Effector memory CD8-positive, alpha-beta T cell (primary cell): ENCODE measurements at regions not wholly inside any gene's neighbourhood (a gene's known extent, or its start where the extent isn't known, plus 50 kb on each side); places are given as distances from the start of the nearest gene placed in this dataset.

Experiments used
- ATAC-seq: fragments of 150-1000 bp; cut with Tn5 transposase; replicated peaks from 2 replicates; pipeline ENCODE4 v1.10.0; 2021; ENCODE audit warnings: mild to moderate bottlenecking, moderate library complexity
- DNase-seq, 3 experiments: peaks; one replicate each; pipeline ENCODE4 v3.0.0; 2021
- H3K27ac Mint-ChIP-seq, 2 donors: one replicate each; pipeline ENCODE4 v1.8.0; 2022; ENCODE audit warnings: mild to moderate bottlenecking in 2 of 2, mixed read lengths in 2 of 2, moderate library complexity in 2 of 2
- H3K27me3 Mint-ChIP-seq, 2 donors: one replicate each; pipeline ENCODE4 v1.8.0; 2022; ENCODE audit warnings: mixed read lengths in 2 of 2
- H3K36me3 Mint-ChIP-seq: one replicate; pipeline ENCODE4 v1.8.0; 2022; ENCODE audit warnings: mild to moderate bottlenecking, moderate library complexity, mixed read lengths; ENCODE audit not compliant: insufficient read depth
- H3K4me1 Mint-ChIP-seq, 2 donors: one replicate each; pipeline ENCODE4 v1.8.0; 2022; ENCODE audit warnings: low read depth in 2 of 2, mixed read lengths in 2 of 2
- H3K4me3 Mint-ChIP-seq, 2 donors: one replicate each; pipeline ENCODE4 v1.8.0; 2022; ENCODE audit warnings: mild to moderate bottlenecking in 2 of 2, mixed read lengths in 2 of 2, moderate library complexity in 2 of 2
- H3K9me3 Mint-ChIP-seq, 2 donors: one replicate each; pipeline ENCODE4 v1.8.0; 2022; ENCODE audit warnings: mixed read lengths in 2 of 2

- DNase-seq, result no peak
- H3K4me1 Mint-ChIP-seq, result peaks cover 0 to 3% of the 10 kb centered on the region in 2 donors
- no peak overlapping the region for H3K27ac Mint-ChIP-seq
These were observed 50.7 kb upstream of the TOX2 start for GRCh38 chr20:43863821-43864544.

GRCh38 chr20:43863330-43863729 is 51.3 kb upstream of the TOX2 start:
- Mint-ChIP-seq H3K9me3 (no peaks in the 10 kb centered on the region), H3K27me3 (peaks cover 0 to 18% of the 10 kb centered on the region in 2 donors), H3K36me3 (peaks cover 9% of the 10 kb centered on the region), H3K4me1 (peaks cover 0 to 3% of the 10 kb centered on the region in 2 donors), H3K4me3 (no peak overlapping the region), H3K27ac (no peak overlapping the region)
- DNase-seq (no peak), ATAC-seq (no peak)

More at GRCh38 chr20:43863821-43864544, 50.7 kb upstream of the TOX2 start:
- no peak for ATAC-seq
- peaks cover 9% of the 10 kb centered on the region for H3K36me3 Mint-ChIP-seq
- no peaks in the 10 kb centered on the region for H3K9me3 Mint-ChIP-seq
- peaks cover 0 to 18% of the 10 kb centered on the region in 2 donors for H3K27me3 Mint-ChIP-seq
- H3K4me3 Mint-ChIP-seq, result no peak overlapping the region

GRCh38 chr20:43862438-43862837 is 52.2 kb upstream of the TOX2 start:
- no peaks in the 10 kb centered on the region for H3K9me3 Mint-ChIP-seq
- H3K27me3 Mint-ChIP-seq, result peaks cover under 1 to 18% of the 10 kb centered on the region in 2 donors
- peaks cover 7% of the 10 kb centered on the region for H3K36me3 Mint-ChIP-seq
- no peak overlapping the region for H3K4me3 Mint-ChIP-seq
- peaks cover 0 to 3% of the 10 kb centered on the region in 2 donors for H3K4me1 Mint-ChIP-seq
- ATAC-seq, result no peak
- no peak overlapping the region for H3K27ac Mint-ChIP-seq
- no peak for DNase-seq

GRCh38 chr20:43859994-43860393 is 54.7 kb upstream of the TOX2 start:
- peaks cover 4% of the 10 kb centered on the region for H3K36me3 Mint-ChIP-seq
- peaks cover 0 to 1% of the 10 kb centered on the region in 2 donors for H3K4me1 Mint-ChIP-seq
- ATAC-seq, result no peak
- peaks cover 0 to 4% of the 10 kb centered on the region in 2 donors for H3K9me3 Mint-ChIP-seq
- DNase-seq, result no peak
- H3K4me3 Mint-ChIP-seq, result no peak overlapping the region
- H3K27ac Mint-ChIP-seq, result no peak overlapping the region
- peaks cover 6 to 18% of the 10 kb centered on the region in 2 donors for H3K27me3 Mint-ChIP-seq

DNA sequence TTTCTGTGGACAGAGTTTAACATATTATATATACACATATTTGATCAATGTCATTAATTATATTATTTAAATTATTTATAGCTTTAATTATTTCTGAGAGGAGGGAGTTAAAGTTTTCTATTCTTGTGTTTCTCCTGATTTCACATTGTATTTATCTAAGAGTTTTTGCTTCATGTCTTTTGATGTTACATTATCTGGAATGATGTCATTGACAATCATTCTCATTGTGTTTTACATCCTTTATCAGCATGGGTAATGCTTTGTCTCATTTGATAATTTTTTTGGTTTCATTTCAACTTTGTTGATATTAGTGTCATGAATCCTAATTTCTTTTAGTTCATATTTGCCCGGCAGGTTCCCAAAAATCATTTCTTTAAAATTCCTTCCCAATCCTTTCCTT is 56.7 kb upstream of the TOX2 start:
- Mint-ChIP-seq H3K4me3 (no peak overlapping the region), H3K36me3 (peaks cover 4% of the 10 kb centered on the region), H3K27me3 (peaks cover 6 to 8% of the 10 kb centered on the region in 2 donors), H3K9me3 (peaks cover 0 to 4% of the 10 kb centered on the region in 2 donors), H3K27ac (no peak overlapping the region), H3K4me1 (peaks cover 0 to 1% of the 10 kb centered on the region in 2 donors)
- ATAC-seq, result no peak
- DNase-seq, result no peak

GRCh38 chr20:43857127-43857526 is 57.5 kb upstream of the TOX2 start:
- H3K9me3 Mint-ChIP-seq, result peaks cover 0 to 4% of the 10 kb centered on the region in 2 donors
- no peaks in the 10 kb centered on the region for H3K4me1 Mint-ChIP-seq
- DNase-seq (no peak), ATAC-seq (no peak)
- H3K4me3 Mint-ChIP-seq, result no peak overlapping the region
- H3K36me3 Mint-ChIP-seq, result peaks cover 4% of the 10 kb centered on the region
- no peak overlapping the region for H3K27ac Mint-ChIP-seq
- H3K27me3 Mint-ChIP-seq, result peaks cover 0 to 6% of the 10 kb centered on the region in 2 donors

DNA sequence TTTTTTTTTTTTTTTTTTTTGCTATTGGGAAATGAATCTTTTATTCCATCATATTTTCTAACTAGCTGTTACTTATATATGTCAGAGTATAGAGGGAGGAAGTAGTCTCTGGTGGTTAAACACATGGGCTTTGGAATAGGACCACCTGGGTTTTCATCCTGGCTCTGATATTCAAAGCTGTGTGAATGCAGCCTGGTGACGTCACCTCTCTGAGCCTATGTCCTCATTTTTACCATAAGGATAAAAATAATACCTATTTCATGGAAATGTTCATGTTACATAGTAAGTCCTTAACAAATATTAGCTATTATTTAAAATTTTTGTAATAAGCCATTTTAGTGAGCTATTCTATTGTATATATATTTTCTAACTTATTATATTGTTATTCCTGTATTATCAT is 58.8 kb upstream of the TOX2 start:
- Mint-ChIP-seq H3K27ac (no peak overlapping the region), H3K9me3 (peaks cover 0 to 4% of the 10 kb centered on the region in 2 donors), H3K27me3 (peaks cover 0 to 6% of the 10 kb centered on the region in 2 donors), H3K4me3 (no peak overlapping the region), H3K4me1 (no peaks in the 10 kb centered on the region), H3K36me3 (peaks cover 4% of the 10 kb centered on the region)
- ATAC-seq, result no peak
- no peak for DNase-seq

DNA sequence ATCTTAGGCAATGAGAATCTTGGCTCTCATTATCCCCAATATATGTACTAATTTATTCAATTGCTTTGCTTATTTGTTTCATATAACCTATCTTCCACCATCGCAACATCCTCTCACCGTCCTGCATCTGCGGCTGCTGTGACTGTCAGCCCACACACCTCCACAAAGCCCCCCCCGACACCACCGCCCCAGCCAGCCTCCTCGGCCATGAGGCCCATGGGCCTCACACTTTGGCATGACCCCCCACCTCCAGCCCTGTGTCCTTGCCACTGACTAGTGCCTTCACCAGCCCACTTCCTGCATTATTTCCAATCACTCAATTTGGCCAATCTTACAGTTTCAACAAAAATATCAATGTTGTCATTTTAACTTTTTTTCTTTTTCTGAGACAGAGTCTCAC is 60.7 kb upstream of the TOX2 start:
- no peak for DNase-seq
- no peak overlapping the region for H3K27ac Mint-ChIP-seq

DNA sequence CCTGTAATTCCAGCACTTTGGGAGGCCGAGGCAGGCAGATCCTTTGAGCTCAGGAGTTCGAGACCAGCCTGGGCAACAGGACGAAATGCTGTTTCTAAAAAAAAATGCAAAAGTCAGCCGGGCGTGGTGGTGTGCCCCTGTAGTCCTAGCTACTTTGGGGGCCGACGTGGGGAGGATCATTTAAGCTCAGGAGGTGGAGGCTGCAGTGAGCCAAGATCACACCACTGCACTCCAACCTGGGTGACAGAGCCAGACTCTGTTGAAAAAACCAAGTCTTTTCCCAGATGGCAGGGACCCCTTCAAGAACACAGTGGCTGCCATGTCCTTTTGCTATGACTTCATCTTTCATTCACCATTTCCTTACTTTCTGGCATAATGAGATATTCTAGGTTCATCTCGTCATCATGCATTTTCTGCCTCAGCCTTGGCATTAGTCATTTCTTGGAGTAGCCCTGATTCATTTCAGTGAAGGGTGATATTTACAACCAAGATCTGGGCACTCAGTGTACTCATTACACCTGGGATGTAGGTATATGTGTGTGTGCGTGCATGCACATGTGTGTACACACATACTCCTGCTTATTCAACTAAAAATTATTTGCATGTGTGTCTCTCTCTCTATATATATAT is 61.4 kb upstream of the TOX2 start:
- peaks cover 0 to 4% of the 10 kb centered on the region in 2 donors for H3K9me3 Mint-ChIP-seq
- H3K27ac Mint-ChIP-seq, result no peak overlapping the region
- no peak for ATAC-seq
- peaks cover 0 to 6% of the 10 kb centered on the region in 2 donors for H3K27me3 Mint-ChIP-seq
- no peaks in the 10 kb centered on the region for H3K36me3 Mint-ChIP-seq
- DNase-seq, result no peak
- no peak overlapping the region for H3K4me3 Mint-ChIP-seq
- H3K4me1 Mint-ChIP-seq, result no peaks in the 10 kb centered on the region

More for the DNA sequence above, 60.7 kb upstream of the TOX2 start:
- Mint-ChIP-seq H3K4me1 (no peaks in the 10 kb centered on the region), H3K4me3 (no peak overlapping the region), H3K36me3 (no peaks in the 10 kb centered on the region), H3K9me3 (peaks cover 0 to 4% of the 10 kb centered on the region in 2 donors), H3K27me3 (peaks cover 0 to 6% of the 10 kb centered on the region in 2 donors)
- no peak for ATAC-seq

DNA sequence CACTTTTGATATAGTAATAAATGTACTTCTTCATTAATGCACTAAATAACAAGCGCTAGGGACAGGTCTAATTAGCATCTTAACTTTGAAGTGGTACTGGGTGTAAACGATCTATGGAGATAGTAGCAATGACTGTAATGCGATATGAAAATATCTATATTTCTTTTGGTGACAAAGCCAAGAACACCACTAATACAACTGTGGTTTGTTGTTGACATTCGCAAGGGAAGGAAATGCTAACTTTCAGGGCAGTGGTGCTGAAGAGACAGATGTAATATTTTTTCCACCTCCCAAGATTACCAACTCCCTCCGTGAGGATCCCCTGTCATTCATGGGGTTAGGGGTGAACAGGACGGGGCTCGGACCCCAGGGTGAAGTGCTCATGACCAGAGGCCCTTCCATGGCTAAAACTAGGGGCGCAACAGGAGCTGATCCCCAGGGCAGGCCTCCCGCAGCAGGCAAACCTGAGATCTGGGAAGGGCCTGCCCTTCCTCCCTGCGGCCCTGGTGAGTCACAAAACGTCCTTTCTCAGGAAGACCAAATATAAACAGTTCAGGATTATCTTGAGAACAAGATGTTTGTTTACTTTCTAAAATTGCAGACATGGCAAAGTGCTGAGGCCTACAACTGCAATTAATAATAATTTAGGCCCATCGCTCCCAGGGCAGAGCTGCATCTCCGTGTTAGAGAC is 65.0 kb upstream of the TOX2 start:
- peaks cover 0 to 7% of the 10 kb centered on the region in 2 donors for H3K27me3 Mint-ChIP-seq
- no peaks in the 10 kb centered on the region for H3K36me3 Mint-ChIP-seq
- DNase-seq (no peak), ATAC-seq (no peak)
- no peaks in the 10 kb centered on the region for H3K9me3 Mint-ChIP-seq
- H3K4me1 Mint-ChIP-seq, result peaks cover 13 to 14% of the 10 kb centered on the region in 2 donors
- H3K4me3 Mint-ChIP-seq, result no peak overlapping the region
- H3K27ac Mint-ChIP-seq, result no peak overlapping the region

GRCh38 chr20:43846516-43846905 is 68.1 kb upstream of the TOX2 start:
- Mint-ChIP-seq H3K4me1 (peaks cover 15% of the 10 kb centered on the region in 2 donors), H3K4me3 (no peak overlapping the region), H3K27ac (no peak overlapping the region), H3K36me3 (no peaks in the 10 kb centered on the region), H3K9me3 (no peaks in the 10 kb centered on the region), H3K27me3 (peaks cover 0 to 25% of the 10 kb centered on the region in 2 donors)
- no peak for DNase-seq
- ATAC-seq, result no peak

- peaks cover 23 to 26% of the 10 kb centered on the region in 2 donors for H3K4me1 Mint-ChIP-seq
- no peaks in the 10 kb centered on the region for H3K36me3 Mint-ChIP-seq
- ATAC-seq (peak; percentile 36), DNase-seq (no peak)
- peaks cover 0 to 40% of the 10 kb centered on the region in 2 donors for H3K27me3 Mint-ChIP-seq
- peak overlapping the region in 1 of 2 donors; percentile 0 for H3K27ac Mint-ChIP-seq
- no peak overlapping the region for H3K4me3 Mint-ChIP-seq
- no peaks in the 10 kb centered on the region for H3K9me3 Mint-ChIP-seq
These were observed 69.7 kb upstream of the TOX2 start for GRCh38 chr20:43844778-43845614.
